ENCODE measurements at regions not wholly inside any gene's neighbourhood (a gene's known extent, or its start where the extent isn't known, plus 50 kb on each side); places are given as distances from the start of the nearest gene placed in this dataset.

GRCh38 chr17:27239584-27239983 lies 54.3 kb upstream of the WSB1 start:
- in situ Hi-C loops (cut with MboI; ENCODE audit: low sequenced_read_pairs) = loop anchor here (25.0 kb wide), 1 partner anchor 373 kb away; no protein-coding TSS in a partner anchor

- in situ Hi-C loops (cut with MboI; ENCODE audit: low sequenced_read_pairs) = loop anchor here (25.0 kb wide), 1 partner anchor 372 kb away; no protein-coding TSS in a partner anchor
Measured at GRCh38 chr17:27240086-27240801, 53.7 kb upstream of the WSB1 start.

- in situ Hi-C loops (cut with MboI; ENCODE audit: low sequenced_read_pairs) = loop anchor here (25.0 kb wide), 1 partner anchor 372 kb away; no protein-coding TSS in a partner anchor
Measured at GRCh38 chr17:27240802-27241155, 53.1 kb upstream of the WSB1 start.

GRCh38 chr17:27241346-27241946 lies 52.5 kb upstream of the WSB1 start:
- in situ Hi-C loops (cut with MboI; ENCODE audit: low sequenced_read_pairs) = loop anchor here (25.0 kb wide), 1 partner anchor 371 kb away; no protein-coding TSS in a partner anchor

GRCh38 chr17:27242951-27243350 lies 51.0 kb upstream of the WSB1 start:
- in situ Hi-C loops (cut with MboI; ENCODE audit: low sequenced_read_pairs) = loop anchor here (25.0 kb wide), 1 partner anchor 369 kb away; no protein-coding TSS in a partner anchor

- in situ Hi-C loops (cut with MboI; ENCODE audit: low sequenced_read_pairs) = loop anchor here (25.0 kb wide), 1 partner anchor 368 kb away; no protein-coding TSS in a partner anchor
Measured at GRCh38 chr17:27244011-27244410, 49.9 kb upstream of the WSB1 start.

Data from HL-60/S4 treated with phorbol 12-myristate 13-acetate at 8.2 ng/mL for 4 days and 3 days (cell line).